ENCODE measurements at regions not wholly inside any gene's neighbourhood (a gene's known extent, or its start where the extent isn't known, plus 50 kb on each side); places are given as distances from the start of the nearest gene placed in this dataset.

GRCh38 chr6:23441808-23442461, 684.1 kb upstream of the NRSN1 start:
- no peaks in the 10 kb centered on the region for H3K27me3 ChIP-seq (ENCODE audit: control insufficient read depth, insufficient read depth, low read length)
- H3K4me3 ChIP-seq (ENCODE audit: low read length): no peak overlapping the region
- H3K4me1 ChIP-seq (ENCODE audit: control insufficient read depth, insufficient read depth, low read length): no peaks in the 10 kb centered on the region
- H3K27ac ChIP-seq (ENCODE audit: low read length): no peak overlapping the region
- H3K9me3 ChIP-seq (ENCODE audit: control insufficient read depth, low read depth, low read length): no peaks in the 10 kb centered on the region
- H3K36me3 ChIP-seq (ENCODE audit: control insufficient read depth, insufficient read depth, low read length): no peaks in the 10 kb centered on the region
- no CpG with 5 or more reads among the region's 3 CpGs for WGBS (ENCODE audit: insufficient coverage, low lambda C conversion rate)
- DNase-seq: no peak

DNA sequence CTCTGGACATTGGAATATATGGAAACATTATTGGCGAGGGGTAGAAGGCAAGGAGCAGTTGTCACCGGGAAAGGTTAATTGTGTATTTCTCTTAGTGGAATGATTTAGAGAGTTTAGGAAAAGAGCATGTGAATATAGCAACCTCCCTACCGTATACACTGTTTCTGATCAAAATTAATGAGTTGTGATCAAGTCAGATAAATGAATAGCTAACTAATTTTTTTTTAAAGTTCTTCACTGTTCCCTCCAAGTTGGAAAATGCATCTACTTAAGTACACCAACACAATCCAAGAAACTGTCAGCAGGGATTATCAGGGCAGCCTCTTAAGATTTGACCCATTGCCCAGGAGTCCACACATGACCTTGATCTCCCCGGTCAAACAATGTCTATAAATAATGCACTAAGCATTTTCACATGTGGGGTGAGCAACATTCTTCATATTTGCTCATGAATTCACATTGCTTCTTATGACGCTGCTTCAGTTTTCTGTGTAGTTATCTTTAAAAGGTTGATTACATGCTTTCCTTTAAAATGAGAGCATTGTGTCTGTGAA, 680.8 kb upstream of the NRSN1 start:
- no peak for DNase-seq
- Histone ChIP-seq H3K4me1 (ENCODE audit: control insufficient read depth, insufficient read depth, low read length) (no peaks in the 10 kb centered on the region), H3K9me3 (ENCODE audit: control insufficient read depth, low read depth, low read length) (no peaks in the 10 kb centered on the region), H3K27me3 (ENCODE audit: control insufficient read depth, insufficient read depth, low read length) (no peaks in the 10 kb centered on the region), H3K4me3 (ENCODE audit: low read length) (no peak overlapping the region), H3K27ac (ENCODE audit: low read length) (no peak overlapping the region), H3K36me3 (ENCODE audit: control insufficient read depth, insufficient read depth, low read length) (no peaks in the 10 kb centered on the region)
- WGBS (ENCODE audit: insufficient coverage, low lambda C conversion rate): 94% methylated on average over 3 of the region's 5 CpGs

GRCh38 chr6:23446469-23446967, 679.5 kb upstream of the NRSN1 start:
- Histone ChIP-seq H3K4me3 (ENCODE audit: low read length) (no peak overlapping the region), H3K36me3 (ENCODE audit: control insufficient read depth, insufficient read depth, low read length) (no peaks in the 10 kb centered on the region), H3K4me1 (ENCODE audit: control insufficient read depth, insufficient read depth, low read length) (no peaks in the 10 kb centered on the region), H3K9me3 (ENCODE audit: control insufficient read depth, low read depth, low read length) (no peaks in the 10 kb centered on the region), H3K27ac (ENCODE audit: low read length) (no peak overlapping the region), H3K27me3 (ENCODE audit: control insufficient read depth, insufficient read depth, low read length) (no peaks in the 10 kb centered on the region)
- peak; percentile 23 to 34 for DNase-seq
- no CpG with 5 or more reads among the region's 4 CpGs for WGBS (ENCODE audit: insufficient coverage, low lambda C conversion rate)

- H3K27ac ChIP-seq (ENCODE audit: low read length): no peak overlapping the region
- no peak for DNase-seq
- no peaks in the 10 kb centered on the region for H3K4me1 ChIP-seq (ENCODE audit: control insufficient read depth, insufficient read depth, low read length)
- no peaks in the 10 kb centered on the region for H3K36me3 ChIP-seq (ENCODE audit: control insufficient read depth, insufficient read depth, low read length)
- H3K4me3 ChIP-seq (ENCODE audit: low read length): no peak overlapping the region
- H3K27me3 ChIP-seq (ENCODE audit: control insufficient read depth, insufficient read depth, low read length): no peaks in the 10 kb centered on the region
- no peaks in the 10 kb centered on the region for H3K9me3 ChIP-seq (ENCODE audit: control insufficient read depth, low read depth, low read length)
Observed at GRCh38 chr6:23447731-23448130, 678.3 kb upstream of the NRSN1 start.

GRCh38 chr6:23448281-23448680, 677.7 kb upstream of the NRSN1 start:
- WGBS (ENCODE audit: insufficient coverage, low lambda C conversion rate): no CpG with 5 or more reads among the region's 2 CpGs
- Histone ChIP-seq H3K4me1 (ENCODE audit: control insufficient read depth, insufficient read depth, low read length) (no peaks in the 10 kb centered on the region), H3K27me3 (ENCODE audit: control insufficient read depth, insufficient read depth, low read length) (no peaks in the 10 kb centered on the region)

DNA sequence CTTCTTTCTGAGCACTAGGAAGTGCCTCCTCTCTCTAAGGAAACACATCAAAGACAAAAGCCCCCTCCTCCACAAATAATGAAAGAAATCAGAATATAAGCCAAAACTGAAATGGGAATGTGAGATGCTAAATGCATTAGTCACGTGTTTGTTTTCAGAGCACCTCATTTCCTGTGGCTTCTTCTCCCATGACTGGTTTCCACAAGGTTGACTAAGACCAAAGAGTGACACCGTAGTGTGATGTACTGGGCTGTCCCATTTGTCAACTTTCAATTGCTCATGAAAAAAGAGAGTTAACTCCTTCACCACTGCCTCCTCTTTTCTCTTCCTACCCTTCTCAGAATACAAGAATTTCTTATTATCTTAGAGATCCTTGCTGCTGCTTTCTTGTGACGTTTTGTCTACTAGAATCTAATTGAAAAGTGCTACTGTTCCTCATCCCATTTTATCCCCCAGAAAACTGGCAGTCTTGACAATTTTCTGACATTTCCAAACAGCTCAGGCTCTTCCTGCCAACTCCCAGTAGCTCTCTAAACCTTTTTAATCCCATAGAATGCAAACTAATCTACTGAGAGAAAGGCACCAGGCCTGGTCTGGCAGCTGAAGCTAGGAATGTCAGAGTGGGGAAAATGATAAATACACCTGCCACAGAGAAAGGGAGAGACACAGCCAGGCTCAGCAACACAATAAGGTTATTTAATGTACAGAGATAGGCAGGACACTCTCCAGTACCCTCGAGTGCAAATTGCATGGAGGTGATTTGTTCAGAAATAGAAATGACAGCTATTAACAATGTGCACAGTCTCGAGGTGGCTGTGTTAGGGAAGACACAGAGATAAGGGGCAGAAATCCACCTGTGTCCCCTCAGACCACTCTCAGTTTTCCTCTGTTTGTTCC, 671.7 kb upstream of the NRSN1 start:
- 88% methylated on average over 1 of the region's 5 CpGs for WGBS (ENCODE audit: insufficient coverage, low lambda C conversion rate)
- Histone ChIP-seq H3K9me3 (ENCODE audit: control insufficient read depth, low read depth, low read length) (no peaks in the 10 kb centered on the region), H3K4me1 (ENCODE audit: control insufficient read depth, insufficient read depth, low read length) (no peaks in the 10 kb centered on the region), H3K27me3 (ENCODE audit: control insufficient read depth, insufficient read depth, low read length) (no peaks in the 10 kb centered on the region), H3K36me3 (ENCODE audit: control insufficient read depth, insufficient read depth, low read length) (no peaks in the 10 kb centered on the region), H3K27ac (ENCODE audit: low read length) (no peak overlapping the region), H3K4me3 (ENCODE audit: low read length) (no peak overlapping the region)
- no peak for DNase-seq

More at GRCh38 chr6:23448281-23448680, 677.7 kb upstream of the NRSN1 start:
- Histone ChIP-seq H3K9me3 (ENCODE audit: control insufficient read depth, low read depth, low read length) (no peaks in the 10 kb centered on the region), H3K4me3 (ENCODE audit: low read length) (no peak overlapping the region), H3K36me3 (ENCODE audit: control insufficient read depth, insufficient read depth, low read length) (no peaks in the 10 kb centered on the region), H3K27ac (ENCODE audit: low read length) (no peak overlapping the region)
- DNase-seq: no peak

GRCh38 chr6:23455754-23456153, 670.3 kb upstream of the NRSN1 start:
- Histone ChIP-seq H3K36me3 (ENCODE audit: control insufficient read depth, insufficient read depth, low read length) (no peaks in the 10 kb centered on the region), H3K4me1 (ENCODE audit: control insufficient read depth, insufficient read depth, low read length) (no peaks in the 10 kb centered on the region), H3K27ac (ENCODE audit: low read length) (no peak overlapping the region), H3K9me3 (ENCODE audit: control insufficient read depth, low read depth, low read length) (no peaks in the 10 kb centered on the region), H3K4me3 (ENCODE audit: low read length) (no peak overlapping the region), H3K27me3 (ENCODE audit: control insufficient read depth, insufficient read depth, low read length) (no peaks in the 10 kb centered on the region)
- DNase-seq: no peak
- WGBS (ENCODE audit: insufficient coverage, low lambda C conversion rate): 100% methylated on average over 2 of the region's 2 CpGs

DNA sequence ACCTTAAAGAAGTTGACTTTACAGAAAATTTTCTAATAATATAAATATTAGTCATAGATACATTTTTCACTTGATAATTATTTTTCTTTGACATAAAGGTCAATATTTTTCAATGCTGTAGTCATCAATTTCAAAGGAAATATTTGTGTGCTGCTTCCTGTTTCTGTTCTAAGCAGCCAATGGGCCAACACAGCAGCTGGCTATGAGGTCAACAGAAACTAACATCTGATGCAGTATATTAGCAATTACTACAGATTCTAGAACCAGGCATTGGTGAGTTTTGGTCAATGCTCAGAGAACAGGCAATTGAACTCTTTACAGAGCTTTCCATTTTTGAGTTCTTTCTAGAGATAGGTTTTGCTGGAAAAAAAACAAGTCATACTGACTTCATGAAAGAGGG, 669.6 kb upstream of the NRSN1 start:
- DNase-seq: no peak
- Histone ChIP-seq H3K27me3 (ENCODE audit: control insufficient read depth, insufficient read depth, low read length) (no peaks in the 10 kb centered on the region), H3K27ac (ENCODE audit: low read length) (no peak overlapping the region), H3K4me1 (ENCODE audit: control insufficient read depth, insufficient read depth, low read length) (no peaks in the 10 kb centered on the region), H3K36me3 (ENCODE audit: control insufficient read depth, insufficient read depth, low read length) (no peaks in the 10 kb centered on the region), H3K4me3 (ENCODE audit: low read length) (no peak overlapping the region), H3K9me3 (ENCODE audit: control insufficient read depth, low read depth, low read length) (no peaks in the 10 kb centered on the region)

DNA sequence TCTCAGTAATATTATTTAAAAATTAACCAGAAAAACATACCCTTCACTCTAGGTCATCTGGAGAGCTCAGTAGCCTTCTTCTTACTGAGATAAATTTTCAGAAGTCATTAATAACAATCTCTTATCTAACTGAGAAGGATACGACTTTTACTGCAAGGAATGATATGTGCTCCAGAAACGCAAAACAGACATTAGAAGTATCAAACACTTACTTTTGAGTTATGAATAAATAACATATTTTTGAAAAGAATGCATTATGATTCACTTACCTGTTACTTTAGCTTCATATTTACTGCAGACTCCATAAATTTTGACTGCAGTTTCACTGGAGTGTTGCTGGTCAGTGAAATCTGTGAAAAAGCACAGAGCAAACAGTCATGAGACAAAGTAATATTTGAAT, 668.7 kb upstream of the NRSN1 start:
- Histone ChIP-seq H3K4me1 (ENCODE audit: control insufficient read depth, insufficient read depth, low read length) (no peaks in the 10 kb centered on the region), H3K9me3 (ENCODE audit: control insufficient read depth, low read depth, low read length) (no peaks in the 10 kb centered on the region), H3K36me3 (ENCODE audit: control insufficient read depth, insufficient read depth, low read length) (no peaks in the 10 kb centered on the region), H3K4me3 (ENCODE audit: low read length) (no peak overlapping the region), H3K27ac (ENCODE audit: low read length) (no peak overlapping the region), H3K27me3 (ENCODE audit: control insufficient read depth, insufficient read depth, low read length) (no peaks in the 10 kb centered on the region)
- DNase-seq: no peak
- 31% methylated on average over 2 of the region's 2 CpGs for WGBS (ENCODE audit: insufficient coverage, low lambda C conversion rate)

- no peak overlapping the region for H3K27ac ChIP-seq (ENCODE audit: low read length)
- H3K4me3 ChIP-seq (ENCODE audit: low read length): no peak overlapping the region
- no peaks in the 10 kb centered on the region for H3K27me3 ChIP-seq (ENCODE audit: control insufficient read depth, insufficient read depth, low read length)
- WGBS (ENCODE audit: insufficient coverage, low lambda C conversion rate): 100% methylated on average over 1 of the region's 1 CpG
- H3K9me3 ChIP-seq (ENCODE audit: control insufficient read depth, low read depth, low read length): no peaks in the 10 kb centered on the region
- no peaks in the 10 kb centered on the region for H3K36me3 ChIP-seq (ENCODE audit: control insufficient read depth, insufficient read depth, low read length)
- DNase-seq: no peak
- H3K4me1 ChIP-seq (ENCODE audit: control insufficient read depth, insufficient read depth, low read length): no peaks in the 10 kb centered on the region
Observed at GRCh38 chr6:23465912-23466311, 660.1 kb upstream of the NRSN1 start.

Data from large intestine (tissue), 3 donors.